Fibroblast of the aortic adventitia (primary cell): ENCODE measurements at regions not wholly inside any gene's neighbourhood (a gene's known extent, or its start where the extent isn't known, plus 50 kb on each side); places are given as distances from the start of the nearest gene placed in this dataset.

Experiments
- DNase-seq: peaks from one replicate; pipeline ENCODE4 v3.0.0-alpha.2; 2010; ENCODE audit warnings: low read depth
- H3K4me3 ChIP-seq: 2 replicates; pipeline ENCODE4 v1.5.1; 2011; ENCODE audit warnings: low read depth, mild to moderate bottlenecking, control low read depth, low read length, moderate library complexity
- TF ChIP-seq, protein P1 (sequence below): IDR thresholded peaks from 2 replicates; pipeline ENCODE4 v1.5.1; 2011; ENCODE audit warnings: mild to moderate bottlenecking, low read length, control low read depth, inconsistent platforms; ENCODE audit not compliant: insufficient read depth

- no peak for DNase-seq
- TF ChIP-seq, protein P1, sequence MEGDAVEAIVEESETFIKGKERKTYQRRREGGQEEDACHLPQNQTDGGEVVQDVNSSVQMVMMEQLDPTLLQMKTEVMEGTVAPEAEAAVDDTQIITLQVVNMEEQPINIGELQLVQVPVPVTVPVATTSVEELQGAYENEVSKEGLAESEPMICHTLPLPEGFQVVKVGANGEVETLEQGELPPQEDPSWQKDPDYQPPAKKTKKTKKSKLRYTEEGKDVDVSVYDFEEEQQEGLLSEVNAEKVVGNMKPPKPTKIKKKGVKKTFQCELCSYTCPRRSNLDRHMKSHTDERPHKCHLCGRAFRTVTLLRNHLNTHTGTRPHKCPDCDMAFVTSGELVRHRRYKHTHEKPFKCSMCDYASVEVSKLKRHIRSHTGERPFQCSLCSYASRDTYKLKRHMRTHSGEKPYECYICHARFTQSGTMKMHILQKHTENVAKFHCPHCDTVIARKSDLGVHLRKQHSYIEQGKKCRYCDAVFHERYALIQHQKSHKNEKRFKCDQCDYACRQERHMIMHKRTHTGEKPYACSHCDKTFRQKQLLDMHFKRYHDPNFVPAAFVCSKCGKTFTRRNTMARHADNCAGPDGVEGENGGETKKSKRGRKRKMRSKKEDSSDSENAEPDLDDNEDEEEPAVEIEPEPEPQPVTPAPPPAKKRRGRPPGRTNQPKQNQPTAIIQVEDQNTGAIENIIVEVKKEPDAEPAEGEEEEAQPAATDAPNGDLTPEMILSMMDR, result no peak
- no peak overlapping the region for H3K4me3 ChIP-seq
Measured at GRCh38 chr6:9628819-9629218, 786.1 kb downstream of the TFAP2A start.

DNA sequence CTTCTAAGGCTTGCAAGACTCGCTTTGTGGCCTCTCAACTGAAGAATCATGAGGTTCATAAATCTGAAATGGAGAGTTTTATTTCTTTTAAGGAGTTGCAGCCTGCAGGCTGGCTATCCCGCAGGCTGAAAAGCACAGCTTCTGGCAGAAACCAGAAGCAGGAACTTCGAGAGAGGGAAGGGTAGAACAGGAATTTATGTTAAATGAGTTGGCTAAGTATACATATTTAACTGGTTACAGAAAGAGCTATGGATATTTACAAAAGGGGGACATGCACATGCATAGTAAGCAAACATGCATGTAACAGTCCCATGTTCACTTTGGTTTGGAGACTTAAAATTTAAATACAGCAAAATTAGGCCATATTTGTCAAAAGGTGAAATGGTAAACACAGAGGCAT lies 787.0 kb downstream of the TFAP2A start:
- no peak for DNase-seq
- TF ChIP-seq, protein P1, result no peak
- H3K4me3 ChIP-seq, result no peak overlapping the region

GRCh38 chr6:9623985-9624384 lies 790.9 kb downstream of the TFAP2A start:
- DNase-seq, result peak; percentile 37
- no peak overlapping the region for H3K4me3 ChIP-seq
- TF ChIP-seq, protein P1, result no peak

DNA sequence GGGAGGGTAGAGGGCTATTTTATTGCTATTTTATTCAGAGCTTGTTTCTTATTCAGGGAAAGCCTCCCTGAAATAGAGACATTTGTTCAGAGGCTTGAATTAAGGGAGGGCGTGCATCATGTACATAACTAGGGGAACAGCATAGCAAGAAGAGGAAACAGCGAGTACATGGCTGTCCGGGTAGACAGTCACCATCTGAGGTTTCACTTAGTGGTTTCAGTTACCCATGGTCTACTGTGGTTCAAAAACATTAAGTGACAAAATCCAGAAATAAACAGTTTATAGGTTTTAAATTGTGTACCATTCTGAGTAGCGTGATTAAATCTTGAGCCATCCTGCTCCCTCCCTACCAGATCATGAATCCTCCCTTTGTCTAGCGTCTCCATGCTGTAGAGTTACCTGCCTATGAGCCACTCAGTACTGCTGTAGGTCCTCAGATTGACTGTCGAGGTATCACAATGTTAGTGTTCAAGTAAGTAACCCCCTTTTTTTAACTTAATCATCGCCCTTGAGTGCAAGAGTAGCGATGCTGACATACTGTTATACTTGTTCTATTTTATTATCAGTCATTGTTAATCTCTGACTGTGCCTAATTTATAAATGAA lies 791.5 kb downstream of the TFAP2A start:
- no peak overlapping the region for H3K4me3 ChIP-seq
- DNase-seq, result no peak
- TF ChIP-seq, protein P1, result no peak

- H3K4me3 ChIP-seq, result no peak overlapping the region
- TF ChIP-seq, protein P1, result no peak
- DNase-seq, result peak; percentile 49
Measured at GRCh38 chr6:9621276-9621675, 793.6 kb downstream of the TFAP2A start.

GRCh38 chr6:9620687-9621086 lies 794.2 kb downstream of the TFAP2A start:
- TF ChIP-seq, protein P1, result no peak
- DNase-seq, result peak; percentile 13
- no peak overlapping the region for H3K4me3 ChIP-seq

DNA sequence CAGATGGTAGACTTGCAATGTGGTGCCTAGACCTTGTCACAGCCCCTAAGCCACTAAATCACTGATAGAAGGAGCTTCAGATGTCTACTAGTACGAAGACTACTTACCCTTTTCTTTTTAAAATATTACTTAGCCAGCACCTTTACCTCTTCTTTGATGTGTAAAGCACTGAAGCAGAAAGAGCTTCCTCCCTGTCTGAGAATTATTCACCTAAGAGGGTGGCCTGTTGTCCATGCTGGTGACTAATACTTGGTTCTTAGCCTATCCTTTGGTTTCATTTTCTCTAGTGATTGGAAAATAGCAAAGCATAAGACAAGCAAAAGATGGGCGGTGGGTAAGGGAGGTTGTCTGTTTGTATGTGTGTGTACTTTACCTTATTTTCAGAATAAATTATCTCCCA lies 794.6 kb downstream of the TFAP2A start:
- peak; percentile 29 for DNase-seq
- H3K4me3 ChIP-seq, result no peak overlapping the region
- TF ChIP-seq, protein P1, result no peak
